NCI-H460 (cell line): ENCODE measurements at regions not wholly inside any gene's neighbourhood (a gene's known extent, or its start where the extent isn't known, plus 50 kb on each side); places are given as distances from the start of the nearest gene placed in this dataset.
"Not testable (repeated sequence)": the region's sequence is repeated elsewhere in the genome, so short reads cannot be mapped to it uniquely, and the experiment has no call there.

Experiments used
- DNase-seq: peaks from one replicate; pipeline ENCODE4 v3.0.0-alpha.2; 2016; ENCODE audit warnings: low read depth; ENCODE audit errors: extremely low read depth

- peak; percentile 15 for DNase-seq
Observed at GRCh38 chr7:104264285-104264684, 56.5 kb upstream of the ORC5 start.

- DNase-seq, result peak; percentile 23
Observed at GRCh38 chr7:104267701-104268368, 60.0 kb upstream of the ORC5 start.

- DNase-seq, result no peak
Observed at GRCh38 chr7:104271948-104272347, 56.5 kb upstream of the LHFPL3 start.

- peak; percentile 29 for DNase-seq
Observed at GRCh38 chr7:104272767-104273384, 55.5 kb upstream of the LHFPL3 start.

GRCh38 chr7:104275900-104276299 lies 52.5 kb upstream of the LHFPL3 start:
- peak; percentile 13 for DNase-seq

GRCh38 chr7:104276730-104277129 lies 51.7 kb upstream of the LHFPL3 start:
- not testable (repeated sequence) for DNase-seq
